ENCODE measurements at regions not wholly inside any gene's neighbourhood (a gene's known extent, or its start where the extent isn't known, plus 50 kb on each side); places are given as distances from the start of the nearest gene placed in this dataset.

GRCh38 chr4:10295301-10295700, 161.9 kb downstream of the ZNF518B start:
- no peak for TF ChIP-seq CTCF (IDR thresholded peaks at IDR 0.05; ENCODE audit: insufficient read depth, low read depth, low read length)
- ChIA-PET POLR2A (no interaction called here), CTCF (interaction anchor here (1.2 to 1.3 kb wide), 2 partner anchors 12 to 32 kb away, joined by 3 to 5 read pairs; no protein-coding TSS in a partner anchor)
- H3K27me3 ChIP-seq (ENCODE audit: control insufficient read depth, insufficient read depth, low read length), result no peaks in the 10 kb centered on the region
- H3K4me3 ChIP-seq (ENCODE audit: low read depth, low read length), result no peak overlapping the region
- DNase-seq (ENCODE audit: low read depth), result no peak
- H3K36me3 ChIP-seq (ENCODE audit: control insufficient read depth, insufficient read depth, low read length), result no peaks in the 10 kb centered on the region

GRCh38 chr4:10289538-10289906, 167.7 kb downstream of the ZNF518B start:
- Histone ChIP-seq H3K4me3 (ENCODE audit: low read depth, low read length) (no peak overlapping the region), H3K27me3 (ENCODE audit: control insufficient read depth, insufficient read depth, low read length) (no peaks in the 10 kb centered on the region), H3K36me3 (ENCODE audit: control insufficient read depth, insufficient read depth, low read length) (no peaks in the 10 kb centered on the region)
- no peak for TF ChIP-seq CTCF (IDR thresholded peaks at IDR 0.05; ENCODE audit: insufficient read depth, low read depth, low read length)
- ChIA-PET CTCF (no interaction called here), POLR2A (no interaction called here)
- no peak for DNase-seq (ENCODE audit: low read depth)

GRCh38 chr4:10288830-10289537, 168.2 kb downstream of the ZNF518B start:
- Histone ChIP-seq H3K36me3 (ENCODE audit: control insufficient read depth, insufficient read depth, low read length) (no peaks in the 10 kb centered on the region), H3K27me3 (ENCODE audit: control insufficient read depth, insufficient read depth, low read length) (no peaks in the 10 kb centered on the region), H3K4me3 (ENCODE audit: low read depth, low read length) (no peak overlapping the region)
- ChIA-PET CTCF (no interaction called here), POLR2A (no interaction called here)
- TF ChIP-seq CTCF (IDR thresholded peaks at IDR 0.05; ENCODE audit: insufficient read depth, low read depth, low read length), result no peak
- no peak for DNase-seq (ENCODE audit: low read depth)

GRCh38 chr4:10285028-10285427, 168.4 kb upstream of the WDR1 start:
- POLR2A ChIA-PET, result no interaction called here
- H3K4me3 ChIP-seq (ENCODE audit: low read depth, low read length), result no peak overlapping the region
- H3K36me3 ChIP-seq (ENCODE audit: control insufficient read depth, insufficient read depth, low read length), result no peaks in the 10 kb centered on the region
- H3K27me3 ChIP-seq (ENCODE audit: control insufficient read depth, insufficient read depth, low read length), result no peaks in the 10 kb centered on the region
- CTCF ChIA-PET, result interaction anchor here (0.8 kb wide), 1 partner anchor 9 kb away, joined by 3 read pairs; no protein-coding TSS in a partner anchor
- no peak for TF ChIP-seq CTCF (IDR thresholded peaks at IDR 0.05; ENCODE audit: insufficient read depth, low read depth, low read length)
- no peak for DNase-seq (ENCODE audit: low read depth)

- H3K36me3 ChIP-seq (ENCODE audit: control insufficient read depth, insufficient read depth, low read length), result no peaks in the 10 kb centered on the region
- ChIA-PET CTCF (interaction anchor here (1.1 to 1.6 kb wide), 2 partner anchors 12 to 13 kb away, joined by 3 to 5 read pairs; no protein-coding TSS in a partner anchor), POLR2A (no interaction called here)
- H3K4me3 ChIP-seq (ENCODE audit: low read depth, low read length), result no peak overlapping the region
- no peaks in the 10 kb centered on the region for H3K27me3 ChIP-seq (ENCODE audit: control insufficient read depth, insufficient read depth, low read length)
- no peak for TF ChIP-seq CTCF (IDR thresholded peaks at IDR 0.05; ENCODE audit: insufficient read depth, low read depth, low read length)
- DNase-seq (ENCODE audit: low read depth), result no peak
Observed at GRCh38 chr4:10283761-10284160, 167.2 kb upstream of the WDR1 start.
